ENCODE measurements at regions not wholly inside any gene's neighbourhood (a gene's known extent, or its start where the extent isn't known, plus 50 kb on each side); places are given as distances from the start of the nearest gene placed in this dataset.

- DNase-seq (ENCODE audit: extremely low read depth in 1 of 11, low read depth in 9 of 11, low spot score in 4 of 11), result no peak
Measured at GRCh38 chr19:28471731-28472510, 741.0 kb downstream of the UQCRFS1 start.

GRCh38 chr19:28469544-28469943 is 743.4 kb downstream of the UQCRFS1 start:
- DNase-seq (ENCODE audit: extremely low read depth in 1 of 11, low read depth in 9 of 11, low spot score in 4 of 11), result no peak

DNA sequence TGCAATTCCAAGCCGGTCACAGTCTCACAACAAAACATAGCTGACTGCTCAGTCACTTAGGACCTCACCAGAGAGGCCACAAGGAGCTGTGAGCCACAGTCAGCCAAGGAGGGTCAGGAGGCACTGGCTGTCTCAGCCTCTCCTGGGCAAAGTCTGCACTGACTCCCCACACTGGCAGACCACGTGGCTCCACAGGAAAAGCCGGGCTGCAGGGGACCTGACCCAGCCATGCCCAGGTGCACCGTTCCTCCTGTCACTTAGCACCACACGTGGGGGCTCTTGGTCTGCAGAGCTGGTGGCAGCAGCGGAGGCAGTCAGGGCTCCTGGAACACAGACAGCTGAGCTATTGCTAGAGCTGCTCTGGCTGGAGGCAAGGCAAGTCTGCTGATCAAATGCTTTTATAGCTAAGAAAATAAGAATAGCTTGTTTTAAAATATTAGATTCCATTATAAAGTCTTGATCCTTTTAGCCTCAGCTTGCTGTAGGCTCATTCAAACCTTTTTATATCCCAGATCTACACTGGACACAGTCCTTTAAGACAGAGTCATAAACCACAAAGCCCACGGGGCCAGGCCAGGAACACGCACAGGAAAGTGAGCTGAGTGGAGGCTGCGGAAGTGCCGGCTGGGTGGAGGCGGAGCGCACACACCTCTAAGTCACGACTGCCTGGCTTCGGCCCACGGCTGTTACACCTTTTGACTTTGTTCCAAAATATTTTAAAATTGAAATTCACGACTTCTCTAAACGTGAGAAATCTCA is 744.1 kb downstream of the UQCRFS1 start:
- DNase-seq (ENCODE audit: extremely low read depth in 1 of 11, low read depth in 9 of 11, low spot score in 4 of 11), result peak in 2 of 11 donors; percentile 38

DNA sequence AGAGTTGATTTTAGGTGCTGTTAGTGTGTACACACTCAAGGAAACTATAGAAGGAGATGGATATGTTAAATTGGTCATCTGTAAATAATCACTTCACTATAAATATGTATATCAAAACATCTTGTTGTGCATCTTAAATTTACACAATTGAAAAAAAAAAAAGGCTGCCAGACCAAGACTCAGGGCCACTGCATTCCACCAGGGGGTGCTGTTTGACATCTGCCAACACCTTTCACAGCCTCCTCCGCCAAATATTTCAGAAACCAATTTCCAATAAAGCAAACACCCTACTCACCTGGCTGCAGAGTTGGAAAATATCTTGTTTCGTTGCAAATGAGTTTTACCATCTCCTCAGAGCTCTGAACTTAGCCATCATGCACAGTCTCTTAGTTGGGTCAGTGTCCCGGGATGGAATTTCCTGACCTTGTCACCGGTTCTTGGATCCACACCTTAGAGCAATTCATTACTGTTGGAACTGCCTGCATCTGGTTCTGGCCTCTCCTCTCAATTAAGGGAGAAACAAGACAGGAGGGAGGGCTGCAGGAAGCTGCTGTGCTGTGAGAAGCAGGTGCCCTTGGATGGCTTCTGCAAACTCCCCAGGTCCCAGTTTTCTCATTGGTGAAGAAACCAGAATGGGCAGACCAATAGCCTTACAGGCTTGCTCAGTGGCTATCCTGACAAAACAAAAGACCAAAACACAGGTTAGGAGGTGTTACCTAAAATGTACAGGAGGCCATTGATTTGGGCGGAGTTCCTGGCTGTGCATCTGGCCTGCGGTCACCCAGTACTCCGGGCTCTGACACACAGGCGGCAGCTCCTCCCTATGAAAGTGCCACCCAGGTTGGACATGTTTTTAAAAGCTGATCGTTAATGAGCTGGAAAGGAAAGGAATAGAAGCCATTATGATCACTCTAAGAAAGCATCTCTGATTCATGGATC is 746.6 kb downstream of the UQCRFS1 start:
- DNase-seq (ENCODE audit: extremely low read depth in 1 of 11, low read depth in 9 of 11, low spot score in 4 of 11), result peak in 9 of 11 donors; percentile 34 to 61 (median 55)

DNA sequence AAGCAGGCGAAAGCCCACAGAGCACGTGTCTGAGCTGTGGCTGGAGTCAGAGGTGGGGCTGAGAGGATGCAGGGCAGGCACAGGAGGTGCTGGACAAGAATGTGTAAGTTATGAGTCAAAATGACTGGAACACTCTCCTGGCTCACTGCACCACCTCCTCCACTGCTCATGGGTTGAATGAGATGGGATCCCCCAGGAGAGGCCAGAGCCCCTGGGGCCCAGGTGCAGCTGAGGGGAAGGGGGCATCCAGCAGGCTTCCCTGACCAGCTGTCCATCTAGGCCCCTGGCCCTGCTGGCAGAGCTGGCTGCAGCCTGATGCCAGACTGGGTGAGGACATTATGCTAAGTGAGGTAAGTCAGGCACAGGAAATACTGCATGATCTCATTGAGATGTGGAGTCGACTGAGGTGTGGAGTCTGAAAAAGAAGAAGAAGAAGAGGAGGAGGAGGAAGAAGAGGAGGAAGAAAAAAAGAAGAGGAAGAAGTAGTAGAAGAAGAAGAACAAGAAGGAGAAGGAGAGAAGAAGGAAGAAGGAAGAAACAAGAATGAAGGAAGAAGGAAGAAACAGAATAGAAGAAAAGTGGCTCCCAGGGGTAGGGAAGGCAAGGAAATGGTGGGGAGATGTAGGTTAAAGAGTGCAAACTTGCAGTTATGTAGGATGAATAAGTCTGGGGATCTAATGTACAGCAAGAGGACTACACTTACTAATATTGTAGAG is 747.4 kb downstream of the UQCRFS1 start:
- DNase-seq (ENCODE audit: extremely low read depth in 1 of 11, low read depth in 9 of 11, low spot score in 4 of 11), result no peak

- no peak for DNase-seq (ENCODE audit: extremely low read depth in 1 of 11, low read depth in 9 of 11, low spot score in 4 of 11)
Measured at GRCh38 chr19:28463493-28464053, 749.4 kb downstream of the UQCRFS1 start.

- no peak for DNase-seq (ENCODE audit: extremely low read depth in 1 of 11, low read depth in 9 of 11, low spot score in 4 of 11)
Measured at GRCh38 chr19:28457620-28458019, 755.3 kb downstream of the UQCRFS1 start.

DNA sequence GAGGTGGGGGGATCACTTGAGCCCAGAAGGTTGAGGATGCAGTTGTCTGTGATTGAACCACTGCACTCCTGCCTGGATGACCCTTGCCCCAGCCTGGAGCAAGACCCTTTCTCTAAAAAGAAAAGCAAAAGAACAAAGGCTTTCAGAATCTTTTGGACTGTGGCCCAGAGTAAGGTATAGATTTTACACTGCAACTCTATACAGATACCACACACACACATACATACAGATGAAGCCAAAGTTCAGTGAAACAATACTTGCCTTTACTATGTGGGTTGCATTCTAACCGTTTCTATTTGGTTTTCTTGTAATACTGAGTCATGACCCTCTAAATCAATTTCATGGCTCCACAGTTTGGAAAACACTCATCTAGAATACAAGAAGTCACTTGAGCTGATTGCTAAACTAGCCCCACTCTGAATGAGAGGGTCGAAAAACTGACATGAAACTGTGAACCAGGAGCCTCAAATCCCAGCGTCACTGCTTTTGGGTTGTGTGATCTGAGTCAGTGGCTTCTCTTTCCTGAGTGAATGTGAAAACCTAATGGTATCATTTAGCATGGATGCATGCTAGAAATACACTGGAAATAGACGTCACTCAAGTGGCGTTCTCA is 756.1 kb downstream of the UQCRFS1 start:
- DNase-seq (ENCODE audit: extremely low read depth in 1 of 11, low read depth in 9 of 11, low spot score in 4 of 11), result no peak

- DNase-seq (ENCODE audit: extremely low read depth in 1 of 11, low read depth in 9 of 11, low spot score in 4 of 11), result no peak
Measured at GRCh38 chr19:28456252-28456651, 756.7 kb downstream of the UQCRFS1 start.

- no peak for DNase-seq (ENCODE audit: extremely low read depth in 1 of 11, low read depth in 9 of 11, low spot score in 4 of 11)
Measured at GRCh38 chr19:28454083-28454482, 758.9 kb downstream of the UQCRFS1 start.

GRCh38 chr19:28453420-28453819 is 759.5 kb downstream of the UQCRFS1 start:
- DNase-seq (ENCODE audit: extremely low read depth in 1 of 11, low read depth in 9 of 11, low spot score in 4 of 11), result no peak

GRCh38 chr19:28449803-28450202 is 763.1 kb downstream of the UQCRFS1 start:
- no peak for DNase-seq (ENCODE audit: extremely low read depth in 1 of 11, low read depth in 9 of 11, low spot score in 4 of 11)

- DNase-seq (ENCODE audit: extremely low read depth in 1 of 11, low read depth in 9 of 11, low spot score in 4 of 11), result no peak
Measured at GRCh38 chr19:28446511-28446910, 766.4 kb downstream of the UQCRFS1 start.

DNA sequence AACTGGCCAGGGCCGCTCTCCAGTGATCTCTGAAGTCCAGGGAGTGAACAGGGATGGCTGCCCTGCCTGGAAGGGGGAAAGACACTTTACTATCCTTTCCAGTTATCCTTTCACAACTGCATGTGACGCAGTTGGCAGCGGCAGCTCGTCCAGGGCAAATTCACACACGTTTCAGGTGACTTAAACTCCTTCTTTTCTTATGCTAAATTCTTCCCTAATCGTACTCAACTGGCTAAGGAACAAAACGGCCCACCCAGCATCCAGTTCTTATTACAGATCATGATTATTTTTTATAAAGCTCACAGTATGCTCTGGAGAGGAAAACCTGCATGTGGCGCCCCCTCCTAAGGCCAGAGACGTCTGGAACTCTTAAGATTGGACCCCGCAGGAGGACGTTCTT is 767.1 kb downstream of the UQCRFS1 start:
- no peak for DNase-seq (ENCODE audit: extremely low read depth in 1 of 11, low read depth in 9 of 11, low spot score in 4 of 11)

DNA sequence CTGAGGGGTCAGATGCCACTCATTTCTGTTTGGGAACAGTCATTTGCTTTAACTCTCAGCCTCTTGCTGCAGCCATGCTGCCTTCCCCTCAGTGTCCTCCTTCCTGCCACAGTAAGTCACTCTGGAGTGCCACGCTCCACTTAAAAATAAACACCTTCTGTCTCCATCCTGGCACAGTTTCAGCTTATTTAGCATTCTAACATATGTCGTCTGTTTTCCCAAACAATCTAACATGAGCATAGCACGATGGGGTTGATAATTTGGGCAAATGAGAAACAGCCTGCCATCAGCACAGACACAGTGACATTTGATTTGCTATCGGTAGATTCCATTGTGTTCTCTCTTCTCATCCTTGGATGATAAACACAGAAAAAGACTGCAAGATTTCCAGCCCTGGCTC is 768.6 kb downstream of the UQCRFS1 start:
- no peak for DNase-seq (ENCODE audit: extremely low read depth in 1 of 11, low read depth in 9 of 11, low spot score in 4 of 11)

GRCh38 chr19:28443361-28443760 is 769.6 kb downstream of the UQCRFS1 start:
- DNase-seq (ENCODE audit: extremely low read depth in 1 of 11, low read depth in 9 of 11, low spot score in 4 of 11), result peak in 2 of 11 donors; percentile 38 to 41

DNA sequence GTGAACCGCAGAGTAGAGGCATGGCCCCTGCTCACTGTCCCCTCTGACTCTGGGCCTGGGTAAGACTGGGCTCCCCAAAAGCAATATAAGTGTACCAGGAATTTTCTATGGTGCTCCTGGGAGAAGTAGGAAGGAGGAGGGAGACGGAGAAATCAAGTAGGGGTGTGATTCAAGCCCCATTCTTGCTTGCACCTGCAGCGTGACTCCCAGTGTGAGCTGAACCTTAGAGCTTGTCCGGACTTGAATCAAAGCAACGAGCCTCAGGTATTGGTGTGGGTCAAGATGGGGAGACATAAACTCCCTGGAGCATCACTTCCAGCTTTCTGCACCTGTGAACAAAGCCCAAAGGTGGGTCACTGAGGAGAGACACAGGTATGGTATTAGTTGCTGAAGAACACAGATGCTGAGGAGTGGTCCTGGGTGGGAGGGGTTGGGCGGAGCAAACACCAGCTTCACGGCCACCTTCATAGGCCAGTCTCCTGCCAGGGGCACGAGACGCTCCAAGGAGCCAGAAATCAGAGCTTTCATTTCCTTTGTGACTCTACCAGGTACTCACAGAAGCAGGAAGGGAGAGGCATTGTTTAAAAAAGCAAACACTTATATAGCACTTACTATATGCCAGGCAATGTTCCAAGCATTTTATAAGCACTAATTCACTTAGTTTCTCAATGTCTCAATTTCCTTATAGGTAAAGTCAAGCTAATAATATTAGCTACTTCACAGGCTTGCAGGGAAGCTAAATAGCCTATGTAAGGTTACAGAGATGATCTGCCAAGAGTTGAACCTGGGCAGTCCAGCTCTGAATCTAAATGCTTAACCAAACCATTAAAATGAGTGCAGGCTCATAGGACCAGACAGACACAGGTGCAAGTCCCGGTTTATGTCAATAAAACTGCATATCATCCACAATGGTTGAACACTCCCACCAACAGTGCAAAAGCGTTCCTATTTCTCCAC is 775.3 kb downstream of the UQCRFS1 start:
- DNase-seq (ENCODE audit: extremely low read depth in 1 of 11, low read depth in 9 of 11, low spot score in 4 of 11), result no peak
